Hepatocyte (in vitro differentiated cells): ENCODE measurements at regions not wholly inside any gene's neighbourhood (a gene's known extent, or its start where the extent isn't known, plus 50 kb on each side); places are given as distances from the start of the nearest gene placed in this dataset.

ENCODE experiments used
- DNase-seq: peaks from one replicate; pipeline ENCODE4 v3.0.0-alpha.2; 2016; ENCODE audit warnings: low spot score
- H2AFZ ChIP-seq: fragments of 200-600 bp; sonication (generic); 2 replicates; pipeline ENCODE4 v1.6.0; 2016; ENCODE audit warnings: antibody characterized with exemption, mild to moderate bottlenecking
- H3K27ac ChIP-seq: fragments of 200-600 bp; sonication (generic); 2 replicates; pipeline ENCODE4 v1.5.1; 2016; ENCODE audit warnings: mild to moderate bottlenecking
- H3K27me3 ChIP-seq: fragments of 200-600 bp; sonication (generic); 2 replicates; pipeline ENCODE4 v1.6.1; 2016
- H3K36me3 ChIP-seq: fragments of 200-600 bp; sonication (generic); replicated peaks from 2 replicates; pipeline ENCODE4 v1.5.1; 2016; ENCODE audit warnings: low read depth; ENCODE audit not compliant: insufficient read depth
- H3K4me1 ChIP-seq: fragments of 200-600 bp; sonication (generic); 2 replicates; pipeline ENCODE4 v1.5.1; 2016; ENCODE audit warnings: mild to moderate bottlenecking, moderate library complexity; ENCODE audit not compliant: insufficient read depth
- H3K4me2 ChIP-seq: fragments of 200-600 bp; sonication (generic); 2 replicates; pipeline ENCODE4 v1.6.0; 2016
- H3K4me3 ChIP-seq: fragments of 200-600 bp; sonication (generic); 2 replicates; pipeline ENCODE4 v1.5.1; 2016; ENCODE audit warnings: mild to moderate bottlenecking
- H3K79me2 ChIP-seq: fragments of 200-600 bp; sonication (generic); 2 replicates; pipeline ENCODE4 v1.6.0; 2017; ENCODE audit warnings: mild to moderate bottlenecking
- H3K9me2 ChIP-seq: fragments of 200-600 bp; sonication (generic); replicated peaks from 2 replicates; pipeline ENCODE4 v1.6.0; 2017; ENCODE audit warnings: mild to moderate bottlenecking; ENCODE audit not compliant: insufficient read depth
- H3K9me3 ChIP-seq: fragments of 200-600 bp; sonication (generic); 2 replicates; pipeline ENCODE4 v1.5.1; 2016; ENCODE audit warnings: low read depth, mild to moderate bottlenecking
- H4K20me1 ChIP-seq: fragments of 200-600 bp; sonication (generic); 2 replicates; pipeline ENCODE4 v1.6.0; 2016; ENCODE audit warnings: mild to moderate bottlenecking; ENCODE audit not compliant: insufficient read depth, poor library complexity, severe bottlenecking
- EZH2 ChIP-seq: fragments of 200-600 bp; sonication (generic); IDR thresholded peaks from 2 replicates; pipeline ENCODE4 v1.6.1; 2016; ENCODE audit warnings: antibody characterized with exemption, mild to moderate bottlenecking, borderline replicate concordance
- EZH2phosphoT487 ChIP-seq: fragments of 200-600 bp; sonication (generic); IDR thresholded peaks from one replicate; pipeline ENCODE4 v1.6.1; 2018; ENCODE audit warnings: antibody characterized with exemption, mild to moderate bottlenecking, low read depth, moderate library complexity; ENCODE audit not compliant: unreplicated experiment, severe bottlenecking
- WGBS: methylation state at CpG from one replicate; pipeline ENCODE4 v1.1.6; 2016; ENCODE audit warnings: low lambda C conversion rate; ENCODE audit errors: missing lambda C conversion rate; 5-methylcytosine and 5-hydroxymethylcytosine counted together
- TF ChIP-seq, protein P1 (sequence below): fragments of 200-600 bp; sonication (generic); IDR thresholded peaks from 2 replicates; pipeline ENCODE4 v1.5.1; 2016; ENCODE audit warnings: antibody characterized with exemption, mild to moderate bottlenecking; ENCODE audit not compliant: poor library complexity

GRCh38 chrX:22429704-22430103 is 157.0 kb downstream of the CBLL2 start:
- H2AFZ ChIP-seq = no peak overlapping the region
- no peaks in the 10 kb centered on the region for H3K27me3 ChIP-seq
- H3K4me3 ChIP-seq = no peak overlapping the region
- H3K4me1 ChIP-seq = no peaks in the 10 kb centered on the region
- no peaks in the 10 kb centered on the region for H3K9me2 ChIP-seq
- DNase-seq = no peak
- H3K4me2 ChIP-seq = no peak overlapping the region
- no peaks in the 10 kb centered on the region for H3K79me2 ChIP-seq
- WGBS = 60% methylated on average over 3 of the region's 3 CpGs
- H3K27ac ChIP-seq = no peak overlapping the region
- no peak for TF ChIP-seq EZH2phosphoT487
- TF ChIP-seq, protein P1, sequence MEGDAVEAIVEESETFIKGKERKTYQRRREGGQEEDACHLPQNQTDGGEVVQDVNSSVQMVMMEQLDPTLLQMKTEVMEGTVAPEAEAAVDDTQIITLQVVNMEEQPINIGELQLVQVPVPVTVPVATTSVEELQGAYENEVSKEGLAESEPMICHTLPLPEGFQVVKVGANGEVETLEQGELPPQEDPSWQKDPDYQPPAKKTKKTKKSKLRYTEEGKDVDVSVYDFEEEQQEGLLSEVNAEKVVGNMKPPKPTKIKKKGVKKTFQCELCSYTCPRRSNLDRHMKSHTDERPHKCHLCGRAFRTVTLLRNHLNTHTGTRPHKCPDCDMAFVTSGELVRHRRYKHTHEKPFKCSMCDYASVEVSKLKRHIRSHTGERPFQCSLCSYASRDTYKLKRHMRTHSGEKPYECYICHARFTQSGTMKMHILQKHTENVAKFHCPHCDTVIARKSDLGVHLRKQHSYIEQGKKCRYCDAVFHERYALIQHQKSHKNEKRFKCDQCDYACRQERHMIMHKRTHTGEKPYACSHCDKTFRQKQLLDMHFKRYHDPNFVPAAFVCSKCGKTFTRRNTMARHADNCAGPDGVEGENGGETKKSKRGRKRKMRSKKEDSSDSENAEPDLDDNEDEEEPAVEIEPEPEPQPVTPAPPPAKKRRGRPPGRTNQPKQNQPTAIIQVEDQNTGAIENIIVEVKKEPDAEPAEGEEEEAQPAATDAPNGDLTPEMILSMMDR = no peak
- TF ChIP-seq EZH2 = no peak
- no peaks in the 10 kb centered on the region for H3K9me3 ChIP-seq
- H4K20me1 ChIP-seq = no peaks in the 10 kb centered on the region
- H3K36me3 ChIP-seq = no peaks in the 10 kb centered on the region

- no peaks in the 10 kb centered on the region for H3K79me2 ChIP-seq
- no peaks in the 10 kb centered on the region for H3K27me3 ChIP-seq
- H3K4me3 ChIP-seq = no peak overlapping the region
- H3K36me3 ChIP-seq = no peaks in the 10 kb centered on the region
- no peak overlapping the region for H2AFZ ChIP-seq
- H3K4me2 ChIP-seq = no peak overlapping the region
- H3K4me1 ChIP-seq = no peaks in the 10 kb centered on the region
- no peak for DNase-seq
- H3K9me2 ChIP-seq = no peaks in the 10 kb centered on the region
- TF ChIP-seq, protein P1 = no peak
- TF ChIP-seq EZH2 (no peak), EZH2phosphoT487 (no peak)
- 82% methylated on average over 5 of the region's 5 CpGs for WGBS
- no peak overlapping the region for H3K27ac ChIP-seq
- H3K9me3 ChIP-seq = no peaks in the 10 kb centered on the region
- H4K20me1 ChIP-seq = no peaks in the 10 kb centered on the region
Measured at GRCh38 chrX:22430701-22431100, 158.0 kb downstream of the CBLL2 start.

- H3K4me1 ChIP-seq = no peaks in the 10 kb centered on the region
- WGBS = 70% methylated on average over 12 of the region's 12 CpGs
- no peak for TF ChIP-seq EZH2
- no peak for TF ChIP-seq EZH2phosphoT487
Measured at GRCh38 chrX:22433292-22434070, 160.8 kb downstream of the CBLL2 start.

GRCh38 chrX:22445880-22446279 is 173.2 kb downstream of the CBLL2 start:
- H3K27ac ChIP-seq = no peak overlapping the region
- no peak overlapping the region for H3K4me3 ChIP-seq
- H3K9me3 ChIP-seq = no peaks in the 10 kb centered on the region
- H2AFZ ChIP-seq = no peak overlapping the region
- H3K4me1 ChIP-seq = no peaks in the 10 kb centered on the region
- H4K20me1 ChIP-seq = no peaks in the 10 kb centered on the region
- TF ChIP-seq, protein P1 = no peak
- no peak for TF ChIP-seq EZH2phosphoT487
- TF ChIP-seq EZH2 = no peak
- no peaks in the 10 kb centered on the region for H3K9me2 ChIP-seq
- no peaks in the 10 kb centered on the region for H3K79me2 ChIP-seq
- no peak for DNase-seq
- 100% methylated on average over 1 of the region's 1 CpG for WGBS
- H3K36me3 ChIP-seq = no peaks in the 10 kb centered on the region
- H3K4me2 ChIP-seq = no peak overlapping the region
- no peaks in the 10 kb centered on the region for H3K27me3 ChIP-seq

More at GRCh38 chrX:22433292-22434070, 160.8 kb downstream of the CBLL2 start:
- Histone ChIP-seq H3K9me2 (no peaks in the 10 kb centered on the region), H2AFZ (no peak overlapping the region), H3K36me3 (no peaks in the 10 kb centered on the region), H3K79me2 (no peaks in the 10 kb centered on the region), H3K4me2 (no peak overlapping the region), H3K27ac (no peak overlapping the region), H3K9me3 (no peaks in the 10 kb centered on the region), H3K4me3 (no peak overlapping the region), H3K27me3 (no peaks in the 10 kb centered on the region), H4K20me1 (no peaks in the 10 kb centered on the region)
- no peak for DNase-seq
